ENCODE measurements at regions not wholly inside any gene's neighbourhood (a gene's known extent, or its start where the extent isn't known, plus 50 kb on each side); places are given as distances from the start of the nearest gene placed in this dataset.

DNA sequence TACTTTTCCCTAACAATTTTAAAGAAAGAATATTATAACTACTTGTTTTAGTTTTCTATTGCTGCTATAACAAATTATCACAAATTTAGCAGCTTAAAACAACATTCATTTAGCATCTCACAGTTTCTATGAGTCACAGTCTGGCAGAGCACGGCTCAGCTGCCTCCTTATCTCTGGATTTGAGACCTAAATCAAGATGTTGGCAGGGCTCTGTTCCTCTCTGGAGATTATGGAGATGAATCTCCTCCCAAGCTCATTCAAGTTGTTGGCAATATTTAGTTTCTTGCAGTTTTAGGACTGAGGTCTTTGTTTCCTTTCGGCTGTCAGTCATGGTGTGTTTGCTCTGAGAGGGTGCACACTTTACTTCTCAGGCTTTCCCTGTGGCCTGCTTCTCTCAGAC is 1065.8 kb upstream of the EYS start:
- TF ChIP-seq, protein P1, sequence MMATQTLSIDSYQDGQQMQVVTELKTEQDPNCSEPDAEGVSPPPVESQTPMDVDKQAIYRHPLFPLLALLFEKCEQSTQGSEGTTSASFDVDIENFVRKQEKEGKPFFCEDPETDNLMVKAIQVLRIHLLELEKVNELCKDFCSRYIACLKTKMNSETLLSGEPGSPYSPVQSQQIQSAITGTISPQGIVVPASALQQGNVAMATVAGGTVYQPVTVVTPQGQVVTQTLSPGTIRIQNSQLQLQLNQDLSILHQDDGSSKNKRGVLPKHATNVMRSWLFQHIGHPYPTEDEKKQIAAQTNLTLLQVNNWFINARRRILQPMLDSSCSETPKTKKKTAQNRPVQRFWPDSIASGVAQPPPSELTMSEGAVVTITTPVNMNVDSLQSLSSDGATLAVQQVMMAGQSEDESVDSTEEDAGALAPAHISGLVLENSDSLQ (IDR thresholded peaks at IDR 0.05), result peak; percentile 21; the same call in 1 of the 2 replicates
- no peak for TF ChIP-seq NFRKB (IDR thresholded peaks at IDR 0.05)
